PFSK-1 (cell line): ENCODE measurements at regions not wholly inside any gene's neighbourhood (a gene's known extent, or its start where the extent isn't known, plus 50 kb on each side); places are given as distances from the start of the nearest gene placed in this dataset.

ENCODE experiments used
- FOXP2 ChIP-seq: optimal IDR thresholded peaks from 2 replicates; pipeline ENCODE3; 2011; ENCODE audit warnings: borderline replicate concordance, control low read depth, inconsistent platforms; ENCODE audit not compliant: insufficient read depth; ENCODE audit errors: extremely low read length, extremely low read depth
- POLR2AphosphoS5 ChIP-seq: IDR thresholded peaks from 2 replicates; pipeline ENCODE4 v1.6.1; 2012; ENCODE audit warnings: low read depth, mild to moderate bottlenecking, control low read depth, low read length, moderate library complexity

GRCh38 chrX:11010476-11010875 lies 100.7 kb upstream of the HCCS start:
- TF ChIP-seq POLR2AphosphoS5 (no peak), FOXP2 (no peak)
